ENCODE measurements at regions not wholly inside any gene's neighbourhood (a gene's known extent, or its start where the extent isn't known, plus 50 kb on each side); places are given as distances from the start of the nearest gene placed in this dataset.

GRCh38 chr18:56186319-56186718 lies 452.1 kb downstream of the TXNL1 start:
- ATAC-seq (no peak), DNase-seq (no peak)
- no peak overlapping the region for H3K4me3 ChIP-seq
- intact Hi-C loops (cut with DNase I, micrococcal nuclease) = no loop called here
- no peaks in the 10 kb centered on the region for H3K4me1 ChIP-seq (ENCODE audit: low read depth)
- no peak for TF ChIP-seq CTCF (IDR thresholded peaks at IDR 0.05)
- peaks cover 13% of the 10 kb centered on the region for H3K9me3 ChIP-seq
- H3K36me3 ChIP-seq (ENCODE audit: low read depth) = no peaks in the 10 kb centered on the region

GRCh38 chr18:56185126-56185525 lies 453.3 kb downstream of the TXNL1 start:
- no peak overlapping the region for H3K4me3 ChIP-seq
- ATAC-seq = no peak
- peaks cover 13% of the 10 kb centered on the region for H3K9me3 ChIP-seq
- intact Hi-C loops (cut with DNase I, micrococcal nuclease) = no loop called here
- DNase-seq = no peak
- TF ChIP-seq CTCF (IDR thresholded peaks at IDR 0.05) = no peak
- H3K4me1 ChIP-seq (ENCODE audit: low read depth) = no peaks in the 10 kb centered on the region
- no peaks in the 10 kb centered on the region for H3K36me3 ChIP-seq (ENCODE audit: low read depth)

GRCh38 chr18:56176751-56177150 lies 461.6 kb downstream of the TXNL1 start:
- Histone ChIP-seq H3K4me3 (no peak overlapping the region), H3K9me3 (peaks cover 11% of the 10 kb centered on the region), H3K4me1 (ENCODE audit: low read depth) (no peaks in the 10 kb centered on the region), H3K36me3 (ENCODE audit: low read depth) (no peaks in the 10 kb centered on the region)
- ATAC-seq (no peak), DNase-seq (no peak)
- no peak for TF ChIP-seq CTCF (IDR thresholded peaks at IDR 0.05)
- intact Hi-C loops (cut with DNase I, micrococcal nuclease) = no loop called here

GRCh38 chr18:56175330-56176001 lies 462.9 kb downstream of the TXNL1 start:
- Histone ChIP-seq H3K4me3 (no peak overlapping the region), H3K36me3 (ENCODE audit: low read depth) (no peaks in the 10 kb centered on the region), H3K4me1 (ENCODE audit: low read depth) (no peaks in the 10 kb centered on the region), H3K9me3 (peaks cover 17% of the 10 kb centered on the region)
- ATAC-seq (no peak), DNase-seq (no peak)
- intact Hi-C loops (cut with DNase I, micrococcal nuclease) = no loop called here
- TF ChIP-seq CTCF (IDR thresholded peaks at IDR 0.05) = no peak

GRCh38 chr18:56173542-56174220 lies 464.7 kb downstream of the TXNL1 start:
- Histone ChIP-seq H3K4me3 (no peak overlapping the region), H3K4me1 (ENCODE audit: low read depth) (no peaks in the 10 kb centered on the region), H3K9me3 (peaks cover 13% of the 10 kb centered on the region), H3K36me3 (ENCODE audit: low read depth) (no peaks in the 10 kb centered on the region)
- no peak for TF ChIP-seq CTCF (IDR thresholded peaks at IDR 0.05)
- ATAC-seq (no peak), DNase-seq (no peak)
- intact Hi-C loops (cut with DNase I, micrococcal nuclease) = no loop called here

Measured in mucosa of descending colon (tissue), 3 donors.